ENCODE measurements at regions not wholly inside any gene's neighbourhood (a gene's known extent, or its start where the extent isn't known, plus 50 kb on each side); places are given as distances from the start of the nearest gene placed in this dataset.

DNA sequence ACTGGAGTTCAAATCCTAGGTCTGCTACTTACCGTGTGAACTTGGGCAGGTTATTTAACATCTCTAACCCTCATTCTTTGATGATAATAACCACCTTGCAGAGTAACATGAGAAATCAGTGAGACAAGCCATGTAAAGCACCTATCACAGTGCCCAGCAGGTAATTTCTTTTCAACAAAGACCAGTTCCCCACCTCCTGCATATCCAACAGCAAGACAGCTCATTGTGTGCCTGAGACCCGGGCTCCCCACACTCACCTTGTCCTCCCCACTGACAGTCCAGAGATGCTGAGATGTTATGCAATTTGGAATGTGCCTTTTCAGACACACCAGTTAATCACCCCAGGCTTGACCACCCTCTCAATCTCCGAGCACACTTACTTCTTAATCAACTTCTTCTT is 367.6 kb upstream of the DAB1 start:
- ChIA-PET RAD21 (ENCODE audit: low non-redundant PET in 1 of 2, low total read pairs in 2 of 2, uncharacterized antibody in 2 of 2, unreplicated experiment in 2 of 2) (no interaction called here), CTCF (no interaction called here), POLR2A (no interaction called here)
- intact Hi-C loops (cut with micrococcal nuclease), result no loop called here
- Histone ChIP-seq H2AFZ (ENCODE audit: low read depth, low read length, poor library complexity, severe bottlenecking) (no peak overlapping the region), H3K9me3 (ENCODE audit: control insufficient read depth in 1 of 2, insufficient read depth in 1 of 2, low read depth in 1 of 2, low read length in 2 of 2) (no peaks in the 10 kb centered on the region), H3K4me1 (ENCODE audit: control insufficient read depth in 1 of 2, insufficient read depth in 2 of 2, low read length in 2 of 2) (no peaks in the 10 kb centered on the region), H3K27ac (ENCODE audit: low read depth, low read length) (no peak overlapping the region), H4K20me1 (ENCODE audit: insufficient read depth) (no peaks in the 10 kb centered on the region), H3K36me3 (ENCODE audit: control insufficient read depth in 1 of 2, insufficient read depth in 2 of 2, low read length in 2 of 2) (no peaks in the 10 kb centered on the region), H3K4me2 (ENCODE audit: low read length) (no peak overlapping the region), H3K4me3 (replicated peaks in 1 of 2; ENCODE audit: low read depth in 1 of 2, low read length in 2 of 2) (no peak overlapping the region), H3K27me3 (ENCODE audit: insufficient read depth, low read length) (no peaks in the 10 kb centered on the region), H3K9ac (ENCODE audit: low read length) (no peak overlapping the region), H3K79me2 (ENCODE audit: insufficient read depth, low read length) (no peaks in the 10 kb centered on the region), H3K9me2 (ENCODE audit: insufficient read depth) (no peaks in the 10 kb centered on the region)
- TF ChIP-seq POLR2A (IDR thresholded peaks at IDR 0.05; ENCODE audit: borderline replicate concordance, extremely low read depth, insufficient read depth, insufficient read length) (no peak), YY1 (IDR thresholded peaks at IDR 0.05; ENCODE audit: extremely low read depth, insufficient replicate concordance, low read depth, low read length) (no peak), CEBPB (IDR thresholded peaks at IDR 0.05; ENCODE audit: low read depth) (no peak), ZFX (IDR thresholded peaks at IDR 0.05) (no peak), EGR1 (IDR thresholded peaks at IDR 0.05; ENCODE audit: low read depth) (no peak), ELF1 (IDR thresholded peaks at IDR 0.05; ENCODE audit: borderline replicate concordance, low read depth) (no peak), TCF7L2 (IDR thresholded peaks at IDR 0.05; ENCODE audit: borderline replicate concordance, extremely low read depth, insufficient read depth, insufficient read length) (no peak), POLR2AphosphoS5 (IDR thresholded peaks at IDR 0.05; ENCODE audit: low read depth, low read length) (no peak), FOSL1 (IDR thresholded peaks at IDR 0.05; ENCODE audit: low read depth) (no peak), ZNF274 (IDR thresholded peaks at IDR 0.05; ENCODE audit: low read depth, low read length) (no peak), RAD21 (IDR thresholded peaks at IDR 0.05; ENCODE audit: low read depth) (no peak), SRF (IDR thresholded peaks at IDR 0.05; ENCODE audit: low read depth) (no peak), CBX3 (IDR thresholded peaks at IDR 0.05; ENCODE audit: low read depth) (no peak), SP1 (IDR thresholded peaks at IDR 0.05; ENCODE audit: low read depth) (no peak), JUND (IDR thresholded peaks at IDR 0.05) (no peak)
- TF ChIP-seq, protein P1, sequence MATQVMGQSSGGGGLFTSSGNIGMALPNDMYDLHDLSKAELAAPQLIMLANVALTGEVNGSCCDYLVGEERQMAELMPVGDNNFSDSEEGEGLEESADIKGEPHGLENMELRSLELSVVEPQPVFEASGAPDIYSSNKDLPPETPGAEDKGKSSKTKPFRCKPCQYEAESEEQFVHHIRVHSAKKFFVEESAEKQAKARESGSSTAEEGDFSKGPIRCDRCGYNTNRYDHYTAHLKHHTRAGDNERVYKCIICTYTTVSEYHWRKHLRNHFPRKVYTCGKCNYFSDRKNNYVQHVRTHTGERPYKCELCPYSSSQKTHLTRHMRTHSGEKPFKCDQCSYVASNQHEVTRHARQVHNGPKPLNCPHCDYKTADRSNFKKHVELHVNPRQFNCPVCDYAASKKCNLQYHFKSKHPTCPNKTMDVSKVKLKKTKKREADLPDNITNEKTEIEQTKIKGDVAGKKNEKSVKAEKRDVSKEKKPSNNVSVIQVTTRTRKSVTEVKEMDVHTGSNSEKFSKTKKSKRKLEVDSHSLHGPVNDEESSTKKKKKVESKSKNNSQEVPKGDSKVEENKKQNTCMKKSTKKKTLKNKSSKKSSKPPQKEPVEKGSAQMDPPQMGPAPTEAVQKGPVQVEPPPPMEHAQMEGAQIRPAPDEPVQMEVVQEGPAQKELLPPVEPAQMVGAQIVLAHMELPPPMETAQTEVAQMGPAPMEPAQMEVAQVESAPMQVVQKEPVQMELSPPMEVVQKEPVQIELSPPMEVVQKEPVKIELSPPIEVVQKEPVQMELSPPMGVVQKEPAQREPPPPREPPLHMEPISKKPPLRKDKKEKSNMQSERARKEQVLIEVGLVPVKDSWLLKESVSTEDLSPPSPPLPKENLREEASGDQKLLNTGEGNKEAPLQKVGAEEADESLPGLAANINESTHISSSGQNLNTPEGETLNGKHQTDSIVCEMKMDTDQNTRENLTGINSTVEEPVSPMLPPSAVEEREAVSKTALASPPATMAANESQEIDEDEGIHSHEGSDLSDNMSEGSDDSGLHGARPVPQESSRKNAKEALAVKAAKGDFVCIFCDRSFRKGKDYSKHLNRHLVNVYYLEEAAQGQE (IDR thresholded peaks at IDR 0.05; ENCODE audit: low read depth), result no peak
- TF ChIP-seq, protein P2, sequence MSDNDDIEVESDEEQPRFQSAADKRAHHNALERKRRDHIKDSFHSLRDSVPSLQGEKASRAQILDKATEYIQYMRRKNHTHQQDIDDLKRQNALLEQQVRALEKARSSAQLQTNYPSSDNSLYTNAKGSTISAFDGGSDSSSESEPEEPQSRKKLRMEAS (IDR thresholded peaks at IDR 0.05), result no peak
- TF ChIP-seq, protein P3, sequence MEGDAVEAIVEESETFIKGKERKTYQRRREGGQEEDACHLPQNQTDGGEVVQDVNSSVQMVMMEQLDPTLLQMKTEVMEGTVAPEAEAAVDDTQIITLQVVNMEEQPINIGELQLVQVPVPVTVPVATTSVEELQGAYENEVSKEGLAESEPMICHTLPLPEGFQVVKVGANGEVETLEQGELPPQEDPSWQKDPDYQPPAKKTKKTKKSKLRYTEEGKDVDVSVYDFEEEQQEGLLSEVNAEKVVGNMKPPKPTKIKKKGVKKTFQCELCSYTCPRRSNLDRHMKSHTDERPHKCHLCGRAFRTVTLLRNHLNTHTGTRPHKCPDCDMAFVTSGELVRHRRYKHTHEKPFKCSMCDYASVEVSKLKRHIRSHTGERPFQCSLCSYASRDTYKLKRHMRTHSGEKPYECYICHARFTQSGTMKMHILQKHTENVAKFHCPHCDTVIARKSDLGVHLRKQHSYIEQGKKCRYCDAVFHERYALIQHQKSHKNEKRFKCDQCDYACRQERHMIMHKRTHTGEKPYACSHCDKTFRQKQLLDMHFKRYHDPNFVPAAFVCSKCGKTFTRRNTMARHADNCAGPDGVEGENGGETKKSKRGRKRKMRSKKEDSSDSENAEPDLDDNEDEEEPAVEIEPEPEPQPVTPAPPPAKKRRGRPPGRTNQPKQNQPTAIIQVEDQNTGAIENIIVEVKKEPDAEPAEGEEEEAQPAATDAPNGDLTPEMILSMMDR (IDR thresholded peaks at IDR 0.05 in 2 of 3, conservative IDR thresholded peaks at IDR 0.05 in 1 of 3; ENCODE audit: borderline replicate concordance in 1 of 3, insufficient read depth in 1 of 3, low read depth in 2 of 3, low read length in 2 of 3), result no peak
- TF ChIP-seq, protein P4, sequence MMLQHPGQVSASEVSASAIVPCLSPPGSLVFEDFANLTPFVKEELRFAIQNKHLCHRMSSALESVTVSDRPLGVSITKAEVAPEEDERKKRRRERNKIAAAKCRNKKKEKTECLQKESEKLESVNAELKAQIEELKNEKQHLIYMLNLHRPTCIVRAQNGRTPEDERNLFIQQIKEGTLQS (IDR thresholded peaks at IDR 0.05), result no peak
- TF ChIP-seq, protein P5, sequence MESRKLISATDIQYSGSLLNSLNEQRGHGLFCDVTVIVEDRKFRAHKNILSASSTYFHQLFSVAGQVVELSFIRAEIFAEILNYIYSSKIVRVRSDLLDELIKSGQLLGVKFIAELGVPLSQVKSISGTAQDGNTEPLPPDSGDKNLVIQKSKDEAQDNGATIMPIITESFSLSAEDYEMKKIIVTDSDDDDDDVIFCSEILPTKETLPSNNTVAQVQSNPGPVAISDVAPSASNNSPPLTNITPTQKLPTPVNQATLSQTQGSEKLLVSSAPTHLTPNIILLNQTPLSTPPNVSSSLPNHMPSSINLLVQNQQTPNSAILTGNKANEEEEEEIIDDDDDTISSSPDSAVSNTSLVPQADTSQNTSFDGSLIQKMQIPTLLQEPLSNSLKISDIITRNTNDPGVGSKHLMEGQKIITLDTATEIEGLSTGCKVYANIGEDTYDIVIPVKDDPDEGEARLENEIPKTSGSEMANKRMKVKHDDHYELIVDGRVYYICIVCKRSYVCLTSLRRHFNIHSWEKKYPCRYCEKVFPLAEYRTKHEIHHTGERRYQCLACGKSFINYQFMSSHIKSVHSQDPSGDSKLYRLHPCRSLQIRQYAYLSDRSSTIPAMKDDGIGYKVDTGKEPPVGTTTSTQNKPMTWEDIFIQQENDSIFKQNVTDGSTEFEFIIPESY (IDR thresholded peaks at IDR 0.05; ENCODE audit: extremely low read depth, insufficient replicate concordance, low read length), result no peak
- BruUV-seq (replicated peaks), result no TSS peak
- no peak for DNase-seq (ENCODE audit: low read depth, low spot score)
- ATAC-seq, result no peak
